ENCODE measurements at regions not wholly inside any gene's neighbourhood (a gene's known extent, or its start where the extent isn't known, plus 50 kb on each side); places are given as distances from the start of the nearest gene placed in this dataset.

- TF ChIP-seq CTCF (IDR thresholded peaks at IDR 0.05; ENCODE audit: borderline replicate concordance, extremely low read depth, low read length, poor library complexity, severe bottlenecking) (no peak), EZH2 (IDR thresholded peaks at IDR 0.05; ENCODE audit: borderline replicate concordance, low read depth, low read length, severe bottlenecking) (no peak)
Observed at GRCh38 chr9:106383072-106383471, 479.9 kb upstream of the ZNF462 start.

Data from DND-41 (cell line).